IMR-90 (cell line): ENCODE measurements at regions not wholly inside any gene's neighbourhood (a gene's known extent, or its start where the extent isn't known, plus 50 kb on each side); places are given as distances from the start of the nearest gene placed in this dataset.
"Not testable (repeated sequence)": the region's sequence is repeated elsewhere in the genome, so short reads cannot be mapped to it uniquely, and the experiment has no call there.

Experiments used
- ATAC-seq: fragments of 200-7000 bp; cut with Tn5 transposase; 2 replicates; pipeline ENCODE4 v1.9.1; 2020; ENCODE audit warnings: low read depth, mild to moderate bottlenecking, moderate library complexity
- BruUV-seq: library from RNA; stranded (reverse); fragments of 400-500 nt; replicated peaks from 2 replicates; lab custom pipeline; 2021; lab: Mats Ljungman, UMichigan
- CTCF ChIA-PET: fragments of 300-600 bp; formaldehyde crosslinking; extraction: SDS; loops from one replicate; lab custom pipeline; 2021; ENCODE audit warnings: antibody characterized with exemption; lab: Yijun Ruan, JAX
- POLR2A ChIA-PET: fragments of 300-600 bp; sonication (Branson Sonifier 250); formaldehyde crosslinking; loops from one replicate; lab custom pipeline; 2022; ENCODE audit warnings: antibody characterized with exemption; ENCODE audit not compliant: unreplicated experiment; lab: Charles Lee
- DNase-seq: peaks from one replicate; pipeline ENCODE4 v3.0.0; 2013
- H2AFZ ChIP-seq: replicated peaks from 2 replicates; pipeline ENCODE3; 2013; ENCODE audit warnings: low read length, mild to moderate bottlenecking; ENCODE audit not compliant: poor library complexity
- H2AK5ac ChIP-seq: 2 replicates; pipeline ENCODE4 v1.6.1; 2013; ENCODE audit warnings: low read depth, low read length, inconsistent platforms
- H2AK9ac ChIP-seq: replicated peaks from 2 replicates; pipeline ENCODE3; 2013; ENCODE audit warnings: mild to moderate bottlenecking, low read depth, low read length, moderate library complexity; ENCODE audit not compliant: poor library complexity
- H2BK120ac ChIP-seq: 2 replicates; pipeline ENCODE4 v1.6.1; 2013; ENCODE audit warnings: low read depth, low read length, inconsistent platforms
- H2BK15ac ChIP-seq: 3 replicates; pipeline ENCODE4 v1.6.1; 2013; ENCODE audit warnings: low read depth, low read length, inconsistent platforms
- H2BK20ac ChIP-seq: 2 replicates; pipeline ENCODE4 v1.6.1; 2013; ENCODE audit warnings: low read depth, mild to moderate bottlenecking, inconsistent platforms, low read length, moderate library complexity
- H2BK5ac ChIP-seq: 2 replicates; pipeline ENCODE4 v1.6.1; 2013; ENCODE audit warnings: mild to moderate bottlenecking, low read depth, low read length, inconsistent platforms; ENCODE audit not compliant: poor library complexity, severe bottlenecking
- H3K14ac ChIP-seq: replicated peaks from 2 replicates; pipeline ENCODE4 v1.6.1; 2013; ENCODE audit warnings: low read depth, low read length, inconsistent platforms
- H3K18ac ChIP-seq: 2 replicates; pipeline ENCODE4 v1.6.1; 2013; ENCODE audit warnings: low read depth, low read length, control low read depth
- H3K23ac ChIP-seq: 2 replicates; pipeline ENCODE4 v1.6.1; 2013; ENCODE audit warnings: low read depth, low read length, inconsistent platforms
- H3K27ac ChIP-seq: 2 replicates; pipeline ENCODE4 v1.5.1; 2013; ENCODE audit warnings: mild to moderate bottlenecking, control low read depth, low read length; ENCODE audit not compliant: insufficient read depth
- H3K27me3 ChIP-seq: 2 replicates; pipeline ENCODE4 v1.6.1; 2013; ENCODE audit warnings: low read length; ENCODE audit not compliant: control insufficient read depth, insufficient read depth
- H3K36me3 ChIP-seq: 2 replicates; pipeline ENCODE4 v1.6.1; 2013; ENCODE audit warnings: low read length, mixed read lengths; ENCODE audit not compliant: control insufficient read depth, insufficient read depth
- H3K4ac ChIP-seq: 2 replicates; pipeline ENCODE4 v1.6.1; 2013; ENCODE audit warnings: low read depth, low read length, inconsistent platforms
- H3K4me1 ChIP-seq: 2 replicates; pipeline ENCODE4 v1.6.1; 2013; ENCODE audit warnings: low read length, mixed read lengths; ENCODE audit not compliant: control insufficient read depth, insufficient read depth
- H3K4me2 ChIP-seq: 2 replicates; pipeline ENCODE4 v1.6.1; 2013; ENCODE audit warnings: low read depth, mild to moderate bottlenecking, control low read depth, low read length, moderate library complexity
- H3K4me3 ChIP-seq: 2 replicates; pipeline ENCODE4 v1.5.1; 2013; ENCODE audit warnings: low read depth, mild to moderate bottlenecking, control low read depth, low read length, moderate library complexity; ENCODE audit not compliant: insufficient read depth
- H3K56ac ChIP-seq: 2 replicates; pipeline ENCODE4 v1.6.1; 2013; ENCODE audit warnings: low read length, inconsistent platforms; ENCODE audit not compliant: insufficient read depth; ENCODE audit errors: extremely low read depth
- H3K79me1 ChIP-seq, 2 experiments: 2 replicates each; pipeline ENCODE4 v1.6.1; 2013; ENCODE audit warnings: low read length in 2 of 2, inconsistent platforms in 1 of 2, low read depth in 1 of 2
- H3K9ac ChIP-seq: 2 replicates; pipeline ENCODE4 v1.6.1; 2013; ENCODE audit warnings: low read depth, low read length, control low read depth
- H3K9me1 ChIP-seq: 2 replicates; pipeline ENCODE4 v1.6.1; 2013; ENCODE audit warnings: low read length, inconsistent platforms; ENCODE audit not compliant: insufficient read depth
- H3K9me3 ChIP-seq: 2 replicates; pipeline ENCODE4 v1.6.1; 2013; ENCODE audit warnings: low read length; ENCODE audit not compliant: control insufficient read depth, insufficient read depth
- H4K20me1 ChIP-seq: 2 replicates; pipeline ENCODE4 v1.6.1; 2013; ENCODE audit warnings: low read length, inconsistent platforms; ENCODE audit not compliant: insufficient read depth
- H4K5ac ChIP-seq: 2 replicates; pipeline ENCODE4 v1.6.1; 2013; ENCODE audit warnings: mild to moderate bottlenecking, low read depth, low read length, control low read depth
- H4K8ac ChIP-seq, 2 experiments: 2 replicates each; pipeline ENCODE4 v1.6.1; 2013; ENCODE audit warnings: low read depth in 2 of 2, low read length in 2 of 2, control low read depth in 1 of 2, inconsistent platforms in 1 of 2
- H4K91ac ChIP-seq: 2 replicates; pipeline ENCODE4 v1.6.1; 2013; ENCODE audit warnings: low read depth, low read length, inconsistent platforms; ENCODE audit not compliant: insufficient read depth
- whole genome bisulfite sequencing, 2 experiments: methylation state at CpG; one replicate each; pipeline versions ENCODE4 v1.1.5 to v1.1.7; 2013; ENCODE audit warnings: missing lambda C conversion rate in 2 of 2; ENCODE audit not compliant: insufficient read length in 1 of 2; ENCODE audit errors: extremely low coverage in 2 of 2; 5-methylcytosine and 5-hydroxymethylcytosine counted together
- dilution Hi-C: fragments of 300-500 bp; cut with HindIII; formaldehyde crosslinking; loops from one replicate; pipeline ENCODE4 v1.14.3; 2018; ENCODE audit warnings: low sequenced_read_pairs; ENCODE audit not compliant: unreplicated experiment
- in situ Hi-C: fragments of 300-500 bp; cut with MboI; formaldehyde crosslinking; loops from 3 replicates; pipeline ENCODE4 v1.14.3; 2019; ENCODE audit warnings: low sequenced_read_pairs, inconsistent platforms, mixed read lengths
- intact Hi-C: fragments of 100-400 bp; cut with micrococcal nuclease; formaldehyde crosslinking; loops from 2 replicates; pipeline ENCODE4 v1.10.0; 2022

- H3K79me1 ChIP-seq, H3K4me3 ChIP-seq, H4K8ac ChIP-seq, in situ Hi-C loops, H2AFZ ChIP-seq, H3K56ac ChIP-seq, H3K4me2 ChIP-seq, H2BK20ac ChIP-seq, dilution Hi-C loops, H3K9me1 ChIP-seq, BruUV-seq, H2BK120ac ChIP-seq, H3K27me3 ChIP-seq, H2AK9ac ChIP-seq, H4K20me1 ChIP-seq, POLR2A ChIA-PET, ATAC-seq, H2BK5ac ChIP-seq, H3K4me1 ChIP-seq, H3K36me3 ChIP-seq, H4K91ac ChIP-seq, H4K5ac ChIP-seq, H3K23ac ChIP-seq, H3K4ac ChIP-seq, H3K14ac ChIP-seq, H3K18ac ChIP-seq, DNase-seq, CTCF ChIA-PET, H2BK15ac ChIP-seq, H2AK5ac ChIP-seq, H3K9ac ChIP-seq, H3K9me3 ChIP-seq, H3K27ac ChIP-seq: not testable (repeated sequence)
- intact Hi-C loops: loop anchor here (10.0 kb wide), 1 partner anchor 996 kb away; no protein-coding TSS in a partner anchor
- 100% methylated on average over 1 of the region's 5 CpGs; no CpG with 5 or more reads in 1 of the 2 experiments for WGBS, 2 experiments
Measured at GRCh38 chr12:68540768-68541167, 69.9 kb upstream of the RAP1B start.

- dilution Hi-C loops, H3K79me1 ChIP-seq, CTCF ChIA-PET, H3K9me1 ChIP-seq, H3K36me3 ChIP-seq, H2AK9ac ChIP-seq, H4K8ac ChIP-seq, H4K20me1 ChIP-seq, H3K23ac ChIP-seq, BruUV-seq, DNase-seq, H3K27me3 ChIP-seq, H2BK120ac ChIP-seq, H3K18ac ChIP-seq, H2AK5ac ChIP-seq, H4K91ac ChIP-seq, H3K27ac ChIP-seq, H2BK5ac ChIP-seq, H2AFZ ChIP-seq, H2BK20ac ChIP-seq, H3K4ac ChIP-seq, H3K4me1 ChIP-seq, POLR2A ChIA-PET, H3K4me2 ChIP-seq, H3K56ac ChIP-seq, H2BK15ac ChIP-seq, ATAC-seq, H3K9ac ChIP-seq, H3K9me3 ChIP-seq, H3K4me3 ChIP-seq, H4K5ac ChIP-seq, in situ Hi-C loops, H3K14ac ChIP-seq: not testable (repeated sequence)
- WGBS, 2 experiments: no CpG with 5 or more reads among the region's 3 CpGs
- intact Hi-C loops: loop anchor here (10.0 kb wide), 1 partner anchor 1003 kb away; no protein-coding TSS in a partner anchor
Measured at GRCh38 chr12:68547318-68547717, 63.4 kb upstream of the RAP1B start.
